Thyroid gland (tissue), 4 donors: ENCODE measurements at regions not wholly inside any gene's neighbourhood (a gene's known extent, or its start where the extent isn't known, plus 50 kb on each side); places are given as distances from the start of the nearest gene placed in this dataset.

Experiments used
- CTCF ChIP-seq, 6 experiments: fragments of 200-600 bp in 3 of 6; fragments of 450-650 bp in 3 of 6; sonication (generic) in 3 of 6; IDR thresholded peaks; one replicate each; pipeline ENCODE4 v1.5.1; 2016 to 2019; ENCODE audit warnings: antibody characterized with exemption in 6 of 6, mild to moderate bottlenecking in 2 of 6, inconsistent platforms in 1 of 6, moderate library complexity in 1 of 6
- POLR2A ChIP-seq, 2 donors: fragments of 450-650 bp; IDR thresholded peaks; one replicate each; pipeline ENCODE4 v1.6.1; 2017; ENCODE audit warnings: antibody characterized with exemption in 2 of 2, mild to moderate bottlenecking in 2 of 2, moderate library complexity in 1 of 2

- no peak for TF ChIP-seq POLR2A (IDR thresholded peaks at IDR 0.05)
- TF ChIP-seq CTCF (IDR thresholded peaks at IDR 0.05): no peak
These were observed 185.7 kb upstream of the ZPLD1 start for GRCh38 chr3:102248981-102249705.
